H4 (cell line): ENCODE measurements at regions not wholly inside any gene's neighbourhood (a gene's known extent, or its start where the extent isn't known, plus 50 kb on each side); places are given as distances from the start of the nearest gene placed in this dataset.
A peak's percentile ranks its signal among the peaks of the same experiment; 100 is the strongest.

Experiments
- DNase-seq: peaks from one replicate; pipeline ENCODE4 v3.0.0-alpha.2; 2015; ENCODE audit warnings: low spot score

DNA sequence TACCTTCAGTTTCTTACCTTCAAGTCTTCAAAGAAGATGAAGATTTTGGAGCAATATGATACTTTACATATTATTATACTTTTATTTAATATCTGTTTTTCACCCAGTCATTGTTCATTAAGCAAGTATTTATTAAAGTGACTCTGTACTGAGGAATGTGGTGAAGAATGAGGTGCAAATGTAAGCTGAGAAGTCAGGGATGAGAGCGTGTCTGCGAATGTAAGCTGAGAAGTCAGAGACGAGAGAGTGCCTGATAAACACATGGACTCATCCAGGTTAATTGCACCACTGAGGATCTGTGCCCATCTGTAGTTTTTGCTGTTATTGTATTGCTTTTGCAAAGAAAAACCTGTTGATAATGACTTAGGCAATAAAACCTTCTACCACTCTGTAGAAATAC is 211.9 kb upstream of the FAR2 start:
- no peak for DNase-seq

DNA sequence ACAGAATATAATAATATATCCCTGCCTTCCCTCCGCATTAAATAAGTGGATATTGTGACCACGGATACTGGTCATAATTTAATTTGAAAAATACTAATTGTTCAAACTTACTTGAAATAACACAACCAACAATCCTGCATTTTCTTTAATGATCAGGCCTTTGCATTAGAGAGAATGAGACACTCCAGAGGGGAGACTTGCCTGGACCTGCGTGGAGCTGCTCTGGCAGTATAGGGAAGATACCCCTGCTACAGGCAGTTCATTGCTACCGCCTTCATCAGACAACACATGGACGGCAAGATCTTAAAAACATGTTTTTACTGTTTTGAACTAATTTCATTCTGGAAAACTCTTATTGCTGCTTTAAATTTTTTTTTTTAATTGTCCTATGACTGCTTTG is 211.0 kb upstream of the FAR2 start:
- no peak for DNase-seq

DNA sequence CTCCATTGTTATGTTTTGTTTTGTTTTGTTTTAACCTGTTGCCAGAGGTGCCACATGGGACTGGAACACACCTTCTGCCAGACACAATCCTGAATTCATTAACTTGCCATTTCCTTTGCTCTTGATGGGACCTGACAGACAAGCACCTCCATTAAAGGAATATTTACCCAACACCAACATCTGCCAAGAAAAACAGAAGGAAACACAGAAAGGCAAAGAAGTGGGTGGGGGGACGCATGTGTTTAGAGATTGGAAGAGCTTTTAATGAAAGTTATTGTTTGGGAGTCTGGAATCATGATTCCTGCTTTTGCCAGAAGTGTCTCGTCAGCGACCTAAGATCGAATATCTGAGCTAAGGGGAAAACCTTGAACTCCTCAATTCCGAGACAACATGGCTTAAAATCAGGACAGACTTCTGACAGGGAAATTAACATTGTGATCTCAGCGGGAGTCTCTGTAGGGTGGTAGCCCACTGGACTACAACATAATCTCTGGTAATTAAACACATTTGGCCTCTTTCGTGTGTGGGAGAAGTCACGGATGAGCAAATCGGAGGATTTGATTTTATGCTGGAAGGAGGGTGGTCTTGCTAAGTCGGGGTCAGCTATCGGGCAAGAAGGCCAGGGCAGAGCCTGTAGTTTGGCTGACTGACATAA is 210.4 kb upstream of the FAR2 start:
- no peak for DNase-seq

DNA sequence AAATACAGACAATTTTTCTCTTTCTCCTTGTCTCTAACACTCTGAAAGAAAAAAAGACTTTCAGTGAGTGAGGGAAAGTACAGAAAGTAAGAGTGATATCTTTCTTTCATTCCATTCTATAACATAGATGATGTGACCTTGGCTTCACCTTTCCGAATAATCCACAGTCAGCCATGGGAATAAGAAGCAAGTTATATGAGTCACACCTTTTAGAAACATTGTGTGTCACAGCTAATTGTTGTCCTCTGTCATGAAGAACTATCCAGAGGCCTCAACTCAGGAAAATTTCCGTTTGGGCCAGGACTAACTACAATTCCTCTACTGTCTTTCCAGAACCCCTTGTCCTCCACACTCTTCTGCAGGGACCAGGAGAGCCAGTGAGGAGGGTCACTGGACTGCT is 209.7 kb upstream of the FAR2 start:
- no peak for DNase-seq

DNA sequence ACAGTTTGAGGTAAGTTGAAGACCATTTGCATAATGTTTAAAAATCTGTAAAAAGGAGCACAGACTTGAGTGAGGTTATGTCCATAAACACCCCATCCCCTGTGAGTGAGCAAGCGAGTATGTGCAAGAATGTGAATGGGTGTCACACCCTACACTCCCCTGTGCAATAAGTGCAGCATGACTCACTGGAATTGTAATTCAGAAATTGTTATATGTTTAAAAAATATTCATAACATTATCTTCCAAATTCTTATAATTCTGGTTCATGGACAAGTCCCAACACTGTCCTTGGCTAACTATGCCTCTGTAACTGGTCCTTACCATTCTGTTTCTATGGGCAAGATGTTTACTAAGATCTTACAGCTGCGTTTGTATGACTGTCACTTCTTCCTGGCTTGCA is 207.8 kb upstream of the FAR2 start:
- no peak for DNase-seq

DNA sequence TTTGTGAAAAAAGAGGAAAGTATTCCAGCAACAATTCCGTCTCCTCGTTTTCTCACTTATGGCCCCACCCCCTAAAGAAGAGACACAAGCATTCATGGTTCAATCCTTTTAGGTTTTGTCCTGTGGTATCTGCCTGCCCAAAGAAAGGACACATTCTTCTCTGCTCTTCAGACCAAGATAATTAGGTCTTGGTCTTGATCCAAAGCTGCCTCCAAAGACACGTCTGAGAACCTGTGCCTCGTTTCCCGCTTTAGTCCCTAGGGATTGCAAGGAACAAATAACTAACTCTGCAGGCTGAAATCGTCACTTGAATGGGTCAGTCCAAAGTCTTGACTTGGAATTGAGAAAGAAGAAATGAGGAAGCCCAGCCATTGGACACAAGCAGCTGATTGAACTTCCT is 202.7 kb upstream of the FAR2 start:
- no peak for DNase-seq

DNA sequence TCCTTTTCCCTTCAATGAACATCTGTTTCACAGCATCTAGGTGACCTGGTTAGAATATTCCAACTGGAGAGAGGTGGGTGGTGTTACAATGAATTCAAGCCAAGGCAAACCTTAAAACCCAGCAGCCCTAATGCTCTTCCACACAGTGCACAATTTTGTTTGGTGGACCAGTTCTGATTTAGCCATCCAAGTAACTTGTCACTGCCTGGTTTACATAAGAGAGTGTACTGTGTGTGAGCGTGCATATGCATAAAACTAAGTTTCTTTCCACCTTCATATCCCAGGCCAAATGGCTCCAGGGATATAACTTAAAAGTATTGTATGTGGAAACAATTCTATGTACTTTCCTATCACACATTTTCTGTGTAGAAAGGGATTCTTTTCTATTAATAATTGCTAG is 200.4 kb upstream of the FAR2 start:
- no peak for DNase-seq

DNA sequence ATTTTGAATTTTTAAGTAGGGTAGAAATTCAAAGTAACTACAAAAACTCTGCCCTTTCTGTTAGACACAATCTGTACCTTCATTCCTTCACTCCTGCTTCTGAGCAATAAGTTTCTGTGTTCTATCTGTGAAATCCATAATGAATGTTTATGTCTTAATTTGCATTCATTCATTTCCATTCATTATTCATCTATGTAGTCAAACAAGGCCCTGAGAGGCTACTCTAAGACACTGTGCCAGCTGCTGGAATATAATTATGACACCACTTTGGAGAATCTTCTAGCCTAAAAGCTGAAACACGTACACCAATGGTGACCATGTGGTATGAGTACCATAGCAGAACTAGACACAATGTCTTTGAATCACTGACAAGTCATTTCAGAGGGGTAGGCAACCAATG is 199.9 kb upstream of the FAR2 start:
- DNase-seq = no peak

DNA sequence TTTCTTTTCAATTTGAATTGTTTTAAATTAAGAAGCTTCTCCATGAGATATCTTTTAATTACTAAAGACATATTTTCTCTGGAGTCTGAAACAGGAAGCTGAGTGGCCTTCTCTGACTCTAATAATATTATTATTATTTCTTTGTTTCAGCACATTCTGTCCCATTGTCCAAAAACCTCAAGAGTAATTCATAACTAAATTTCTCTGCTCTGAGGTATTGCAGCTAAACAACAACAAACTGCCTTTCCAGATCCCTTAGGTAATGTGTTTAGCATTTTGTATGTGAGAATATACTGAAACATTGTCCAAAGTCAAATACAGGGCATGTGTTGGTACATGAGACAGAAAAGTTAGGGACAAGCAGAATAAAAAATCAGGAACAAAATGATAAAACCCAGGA is 199.0 kb upstream of the FAR2 start:
- DNase-seq = no peak

DNA sequence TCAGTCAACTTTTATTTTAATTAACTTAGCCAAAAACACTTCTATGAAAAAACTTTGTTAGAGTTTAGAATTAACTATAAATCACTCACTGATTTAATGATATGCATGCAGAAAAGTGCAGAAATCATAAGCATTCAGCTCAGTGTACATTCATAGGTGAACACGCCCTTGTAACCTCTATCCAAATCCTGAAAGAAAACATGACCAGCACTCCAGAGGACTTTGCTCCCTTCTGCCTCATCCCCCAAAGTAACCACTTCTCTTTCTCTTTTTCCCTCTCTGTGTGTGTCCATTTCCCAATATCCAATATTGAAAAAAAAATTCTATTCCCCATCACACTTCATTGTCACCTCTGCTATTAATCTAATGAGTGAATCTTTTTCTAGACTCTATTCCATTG is 197.1 kb upstream of the FAR2 start:
- no peak for DNase-seq

DNA sequence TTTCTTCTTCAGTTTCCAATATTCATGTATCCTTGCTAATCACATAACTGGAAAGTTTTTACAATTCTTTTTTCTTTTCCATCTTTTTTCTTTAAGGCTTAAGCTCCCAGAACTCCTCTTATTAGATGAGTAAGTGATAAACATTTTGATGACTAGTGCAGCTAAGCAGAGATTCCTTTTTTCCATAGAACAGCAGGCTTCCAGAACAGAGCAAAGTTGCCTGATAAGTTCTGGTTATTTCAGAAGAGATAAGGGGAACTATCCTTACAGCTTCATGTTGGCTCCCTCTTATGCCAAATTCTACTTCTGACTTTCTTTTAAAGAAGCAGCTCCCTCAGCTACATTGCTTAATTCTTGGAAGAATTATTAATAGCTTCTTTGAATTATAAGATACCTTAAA is 194.7 kb upstream of the FAR2 start:
- no peak for DNase-seq

DNA sequence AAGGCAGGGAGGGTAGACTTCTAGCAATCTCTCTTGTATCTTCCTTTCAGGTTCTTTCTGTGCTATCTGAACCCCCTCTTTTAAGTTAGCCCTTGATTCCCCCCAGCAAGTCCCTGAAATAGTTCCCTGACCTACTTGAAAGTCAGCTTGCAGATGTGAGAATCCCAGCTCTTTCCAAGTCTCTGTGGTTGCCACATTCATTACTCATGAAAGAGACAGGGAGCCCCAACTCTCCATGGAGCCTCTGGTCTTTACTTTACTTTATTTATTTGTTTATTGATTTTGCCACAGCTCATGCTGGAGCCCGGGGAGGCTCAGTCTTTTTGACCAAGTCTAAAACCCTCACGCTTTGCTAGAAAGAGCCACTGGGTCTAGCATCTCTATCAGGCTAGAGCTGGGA is 193.6 kb upstream of the FAR2 start:
- no peak for DNase-seq

DNA sequence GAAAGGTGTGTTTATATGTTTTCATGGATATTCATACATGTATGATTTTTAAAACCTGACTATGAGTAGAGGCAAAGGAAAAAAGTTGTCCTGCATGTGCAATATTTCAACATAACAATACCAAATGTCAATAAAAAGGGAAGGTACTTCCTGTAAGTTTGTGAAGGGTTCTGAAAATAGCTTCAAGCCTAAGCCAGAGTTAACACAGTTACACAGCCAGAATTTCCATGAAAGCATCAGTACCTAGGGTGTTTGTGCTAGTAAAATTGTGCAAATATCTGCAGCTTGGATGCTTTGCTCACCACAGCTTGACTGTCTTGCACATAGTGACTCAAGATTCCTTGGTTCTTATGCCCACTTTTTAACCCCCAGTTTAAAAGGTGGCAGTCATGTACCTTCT is 193.1 kb upstream of the FAR2 start:
- no peak for DNase-seq

DNA sequence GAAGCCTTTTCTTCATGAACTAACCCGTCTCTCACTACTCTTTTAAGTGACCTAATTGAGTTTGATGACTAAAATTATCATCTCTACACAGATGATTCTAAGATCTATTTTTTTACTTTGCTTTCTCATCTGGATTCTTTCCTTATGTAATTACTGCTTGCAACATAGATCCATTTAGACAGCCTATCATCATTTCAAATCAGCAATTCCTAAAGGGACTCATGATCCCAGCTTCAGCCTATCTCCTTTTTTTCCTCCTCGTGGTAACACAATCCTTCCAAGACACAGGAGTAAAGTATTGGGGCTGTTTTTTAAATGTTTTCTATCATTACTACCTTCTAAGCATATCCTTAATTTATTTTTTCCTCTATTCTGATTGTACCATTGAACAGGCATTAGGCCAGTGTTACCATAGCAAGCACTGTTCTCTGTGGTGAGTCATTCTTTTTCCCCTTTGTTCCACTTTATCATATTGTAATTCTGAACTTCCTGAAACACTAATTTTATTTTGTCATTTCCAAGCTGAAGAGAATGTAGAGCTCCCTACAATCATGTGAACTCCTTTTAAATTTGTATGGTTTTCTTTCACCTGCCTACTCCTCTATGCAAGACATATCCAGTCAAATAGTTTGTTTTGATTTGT is 190.4 kb upstream of the FAR2 start:
- DNase-seq = no peak

DNA sequence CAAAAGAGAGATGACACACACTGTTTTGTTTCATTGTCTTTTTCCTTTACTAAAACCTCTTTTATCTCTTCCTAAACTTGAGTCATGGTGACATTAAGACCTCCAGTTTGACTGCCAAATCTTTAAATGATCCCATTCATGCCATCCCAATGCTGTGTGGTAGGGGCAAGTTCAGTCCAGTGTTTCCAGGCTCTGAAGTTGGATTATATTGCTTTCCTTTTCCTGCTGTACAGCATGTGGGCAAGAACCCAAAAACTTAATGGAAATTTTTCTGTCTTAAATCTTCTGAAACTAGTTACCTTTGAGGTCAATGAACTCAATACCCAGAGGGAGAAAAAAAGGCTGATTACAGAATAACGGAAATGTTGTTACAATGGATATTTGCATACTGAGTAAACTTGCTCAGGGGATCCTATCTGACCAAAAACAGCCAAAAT is 187.1 kb upstream of the FAR2 start:
- DNase-seq = no peak

DNA sequence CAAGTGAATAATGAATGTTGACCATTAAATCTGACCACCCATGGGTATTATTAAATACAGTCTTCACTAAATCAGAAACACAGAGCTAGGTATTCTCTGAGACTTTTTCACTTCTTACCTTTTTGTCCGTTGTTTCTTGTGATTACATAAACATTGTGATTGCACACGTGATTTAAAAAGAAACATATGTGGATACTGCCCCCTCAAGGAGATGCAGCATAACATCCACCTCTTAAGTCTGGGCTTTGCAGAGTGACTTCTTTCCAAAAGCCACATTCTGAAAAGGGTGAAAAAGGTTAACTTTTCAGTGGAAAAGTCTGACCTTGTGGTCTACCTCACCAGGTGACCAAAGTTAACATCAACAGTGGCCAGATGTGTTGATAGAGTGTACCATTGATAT is 185.5 kb upstream of the FAR2 start:
- DNase-seq = peak; percentile 54

DNA sequence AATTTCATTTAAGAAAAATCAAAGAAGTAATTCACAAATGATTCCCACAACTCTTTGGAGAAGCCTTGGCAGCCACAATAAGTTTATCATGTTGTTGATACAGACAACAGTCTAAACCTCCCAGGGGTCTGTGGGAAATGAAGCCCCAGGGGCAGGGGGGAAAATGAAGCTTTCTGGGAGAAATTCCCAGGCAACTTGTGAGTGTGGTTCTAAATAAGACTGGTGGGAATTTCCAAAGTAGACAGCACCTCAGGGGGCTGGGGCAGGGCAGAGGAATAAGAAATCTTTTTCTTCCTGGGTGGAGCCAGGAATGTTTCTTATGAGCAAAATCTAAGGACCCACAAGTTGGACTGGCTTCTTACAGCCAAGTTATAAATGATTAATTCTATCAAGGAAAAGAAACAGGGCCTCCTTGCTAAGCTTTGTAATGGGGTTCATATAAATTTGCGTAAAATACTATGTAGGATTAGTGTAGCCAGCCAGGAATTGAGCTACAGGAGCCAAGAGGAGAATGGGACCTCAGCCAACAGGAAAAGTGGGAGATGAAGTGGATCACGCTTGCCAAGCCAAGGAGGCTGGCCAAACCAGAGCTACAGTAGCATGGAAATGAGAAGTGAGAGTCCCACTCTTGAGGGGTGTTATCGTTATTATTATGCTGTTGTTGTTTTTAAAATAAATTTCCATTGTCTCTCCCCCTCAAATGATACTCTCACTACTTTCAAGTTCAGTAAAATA is 182.9 kb upstream of the FAR2 start:
- DNase-seq = no peak

DNA sequence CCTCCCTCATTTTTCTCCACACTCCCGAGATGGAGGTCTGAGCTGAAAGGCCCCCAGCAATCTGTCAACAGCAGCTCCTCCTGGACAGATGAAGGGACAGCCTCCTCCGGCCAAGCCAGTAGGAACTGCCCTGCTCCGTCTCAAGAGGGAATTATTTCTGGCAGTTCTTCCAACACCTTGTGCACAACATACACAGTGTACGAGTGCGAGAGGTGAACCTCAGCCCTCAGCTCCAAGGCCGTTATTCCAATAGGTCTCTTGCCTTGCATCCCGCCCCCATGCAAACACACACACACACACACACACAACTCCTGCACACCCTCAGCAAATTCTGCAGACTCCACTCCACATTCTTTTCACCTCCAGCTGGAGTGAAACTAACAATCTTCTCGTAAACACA is 181.7 kb upstream of the FAR2 start:
- DNase-seq = no peak

DNA sequence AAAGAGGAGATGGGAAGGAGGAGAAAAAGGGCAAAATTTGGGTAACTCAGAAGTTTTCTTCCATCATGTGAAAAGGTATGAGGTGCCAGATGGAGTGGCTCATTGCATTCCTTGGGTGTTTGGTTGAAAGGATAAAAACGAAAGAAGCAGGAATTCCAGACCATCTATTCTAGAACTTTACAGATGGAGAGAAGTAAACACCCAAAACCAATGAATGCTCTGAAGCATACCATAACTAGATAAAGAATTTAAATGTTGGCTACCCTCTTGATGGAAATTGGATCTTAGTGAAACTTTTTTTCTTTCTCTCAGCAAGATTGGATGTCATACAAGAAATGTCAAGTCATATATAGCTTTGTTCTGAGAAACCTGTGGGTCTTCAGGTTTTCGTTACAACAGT is 175.6 kb upstream of the FAR2 start:
- DNase-seq = no peak

DNA sequence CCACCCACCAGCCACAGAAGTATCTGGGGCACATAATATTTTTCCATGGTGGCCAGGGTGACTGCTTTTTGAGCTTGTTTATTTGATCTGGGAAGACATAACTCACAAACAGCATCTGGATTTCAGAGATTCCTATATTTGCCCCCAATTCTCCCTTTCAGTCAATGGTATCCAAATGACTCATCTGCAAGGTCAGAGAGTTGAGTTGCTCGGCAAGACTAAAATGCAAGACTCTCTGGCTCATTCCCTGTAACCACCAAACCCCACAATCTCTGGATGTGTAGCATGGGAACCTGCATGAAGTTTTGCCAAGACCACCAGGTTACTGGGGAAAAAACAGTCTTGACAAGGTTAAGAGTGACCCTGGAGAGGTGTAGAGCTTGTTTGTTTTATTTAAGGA is 174.9 kb upstream of the FAR2 start:
- no peak for DNase-seq

DNA sequence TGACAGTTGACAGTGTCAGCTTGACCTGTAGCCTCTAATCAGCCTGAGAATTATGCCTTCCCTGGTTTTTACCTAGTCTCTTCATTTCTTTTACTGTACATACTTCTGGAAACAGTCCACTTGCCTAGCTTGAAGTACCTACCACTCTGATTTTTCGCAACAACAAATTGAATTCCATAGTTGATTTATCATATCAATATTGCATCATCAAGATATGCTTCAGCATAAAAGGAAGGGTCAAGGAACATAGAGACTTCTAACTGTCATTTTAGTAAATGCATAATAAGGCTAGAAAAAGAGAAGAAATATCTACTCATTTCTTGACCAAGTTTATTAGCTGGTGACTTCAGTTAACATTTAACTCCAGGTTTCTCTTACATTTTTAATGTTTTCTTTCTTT is 174.2 kb upstream of the FAR2 start:
- DNase-seq = no peak

DNA sequence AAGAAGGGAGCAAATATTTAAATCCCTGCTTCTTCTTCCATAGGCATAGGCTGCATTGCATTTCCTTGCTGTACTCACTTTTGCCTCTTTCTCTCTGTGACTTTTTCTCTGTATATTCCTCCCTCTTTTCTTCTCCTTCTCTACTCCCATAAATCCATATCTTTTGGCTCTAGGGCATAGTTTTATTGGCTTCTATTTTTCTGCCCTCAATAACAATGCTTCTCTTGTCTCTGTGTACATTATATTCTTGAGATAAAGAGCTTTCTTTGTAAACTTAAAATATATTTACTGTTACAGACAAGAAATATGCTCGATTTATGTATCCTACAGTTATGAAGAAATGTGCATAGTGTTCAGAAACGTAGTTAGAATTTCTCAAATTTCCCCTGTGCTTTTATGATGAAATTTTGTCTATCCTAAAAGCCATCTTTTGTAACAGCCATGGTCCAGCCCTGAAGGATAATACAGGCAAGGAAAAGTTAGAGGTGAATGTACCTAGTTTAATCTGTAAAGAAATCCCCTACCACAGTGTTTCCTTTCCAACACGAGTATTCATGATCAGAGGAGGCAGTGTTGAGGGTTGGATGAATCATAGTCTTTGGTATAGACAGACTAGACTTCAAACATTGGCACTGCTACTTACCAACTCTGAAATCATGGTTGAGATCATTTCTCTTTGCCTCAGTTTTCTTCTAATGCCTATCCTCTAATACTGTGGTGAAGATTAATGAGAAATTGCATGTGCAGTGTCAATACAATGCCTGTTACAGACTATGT is 173.3 kb upstream of the FAR2 start:
- no peak for DNase-seq

DNA sequence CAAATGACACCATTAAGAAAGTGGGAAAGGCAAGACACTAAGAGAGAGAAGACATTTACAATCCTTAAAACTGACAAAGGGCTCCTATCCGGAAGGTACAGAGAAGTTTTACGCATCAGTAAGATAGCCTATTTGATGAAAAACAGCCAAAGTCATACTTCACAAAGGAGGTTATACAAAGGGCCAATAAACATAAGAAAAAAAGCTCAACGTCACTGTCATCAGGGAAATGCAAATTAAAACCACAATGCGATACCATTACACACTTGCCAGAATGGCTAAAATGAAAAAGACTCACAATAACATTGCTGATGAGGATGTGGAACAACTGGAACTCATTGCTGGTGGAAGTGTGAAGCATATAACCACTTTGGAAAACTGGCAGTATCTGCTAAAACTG is 168.6 kb upstream of the FAR2 start:
- DNase-seq = no peak
